ENCODE measurements at regions not wholly inside any gene's neighbourhood (a gene's known extent, or its start where the extent isn't known, plus 50 kb on each side); places are given as distances from the start of the nearest gene placed in this dataset.

- TF ChIP-seq CTCF (IDR thresholded peaks at IDR 0.05; ENCODE audit: insufficient read depth, missing control alignments), result no peak
- FAIRE-seq, result no peak
- DNase-seq (ENCODE audit: insufficient read length, low spot score), result no peak
Observed at GRCh38 chr6:170047823-170048222, 243.1 kb downstream of the DLL1 start.

GRCh38 chr6:170046791-170047626 is 243.9 kb downstream of the DLL1 start:
- FAIRE-seq (no peak), DNase-seq (ENCODE audit: insufficient read length, low spot score) (no peak)
- no peak for TF ChIP-seq CTCF (IDR thresholded peaks at IDR 0.05; ENCODE audit: insufficient read depth, missing control alignments)

- TF ChIP-seq CTCF (IDR thresholded peaks at IDR 0.05; ENCODE audit: insufficient read depth, missing control alignments), result no peak
- no peak for FAIRE-seq
Observed at GRCh38 chr6:170045981-170046667, 244.8 kb downstream of the DLL1 start.

GRCh38 chr6:170045563-170045960 is 245.3 kb downstream of the DLL1 start:
- DNase-seq (ENCODE audit: insufficient read length, low spot score), result no peak
- no peak for FAIRE-seq
- TF ChIP-seq CTCF (IDR thresholded peaks at IDR 0.05; ENCODE audit: insufficient read depth, missing control alignments), result no peak

More at GRCh38 chr6:170045981-170046667, 244.8 kb downstream of the DLL1 start:
- no peak for DNase-seq (ENCODE audit: insufficient read length, low spot score)

- FAIRE-seq, result no peak
Observed at GRCh38 chr6:170044836-170045562, 245.9 kb downstream of the DLL1 start.

More at GRCh38 chr6:170044836-170045562, 245.9 kb downstream of the DLL1 start:
- no peak for TF ChIP-seq CTCF (IDR thresholded peaks at IDR 0.05; ENCODE audit: insufficient read depth, missing control alignments)
- no peak for DNase-seq (ENCODE audit: insufficient read length, low spot score)
